ENCODE measurements at regions not wholly inside any gene's neighbourhood (a gene's known extent, or its start where the extent isn't known, plus 50 kb on each side); places are given as distances from the start of the nearest gene placed in this dataset.

DNA sequence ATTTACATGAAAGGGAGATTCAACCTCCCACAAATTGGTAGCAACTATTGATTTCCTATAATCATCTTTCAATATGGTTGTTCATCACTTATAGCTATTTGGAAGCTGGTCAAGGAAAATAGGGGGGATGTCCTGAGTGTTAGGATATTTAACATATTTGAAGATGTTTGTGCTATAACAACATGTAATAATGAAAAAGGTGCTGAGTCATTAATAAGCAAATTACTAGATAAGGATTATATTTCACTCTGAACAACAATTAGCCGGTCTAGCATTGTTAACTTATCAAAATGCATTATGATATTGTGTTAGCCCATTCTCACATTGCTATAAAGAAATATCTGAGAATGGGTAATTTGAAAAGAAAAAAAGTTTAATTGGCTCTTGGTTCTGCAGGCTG is 225.8 kb upstream of the ARPP21 start:
- TF ChIP-seq CTCF (conservative IDR thresholded peaks at IDR 0.05; ENCODE audit: low read depth in 2 of 2), result no peak
- no peak for TF ChIP-seq REST (IDR thresholded peaks at IDR 0.05; ENCODE audit: unreplicated experiment)
- TF ChIP-seq STAT1 (IDR thresholded peaks at IDR 0.05; ENCODE audit: unreplicated experiment), result no peak
- TF ChIP-seq EZH2 (IDR thresholded peaks at IDR 0.05; ENCODE audit: low read depth, unreplicated experiment), result no peak
- no peak for TF ChIP-seq POLR2AphosphoS5 (IDR thresholded peaks at IDR 0.05; ENCODE audit: low read depth)
- TF ChIP-seq ZNF331 (CRISPR knock-in tag; IDR thresholded peaks at IDR 0.05; ENCODE audit: low read depth), result no peak
- TF ChIP-seq CREB1 (CRISPR knock-in tag; IDR thresholded peaks at IDR 0.05; ENCODE audit: low read depth), result no peak
- TF ChIP-seq NANOG (IDR thresholded peaks at IDR 0.05; ENCODE audit: borderline replicate concordance), result no peak
- no peak for TF ChIP-seq EZH2phosphoT487 (IDR thresholded peaks at IDR 0.05; ENCODE audit: unreplicated experiment)
- no peak for TF ChIP-seq ZNF114 (CRISPR knock-in tag; IDR thresholded peaks at IDR 0.05)
- TF ChIP-seq JUNB (IDR thresholded peaks at IDR 0.05; ENCODE audit: unreplicated experiment), result no peak

Measured in GM23338 (cell line).